HCT116 (cell line): ENCODE measurements at regions not wholly inside any gene's neighbourhood (a gene's known extent, or its start where the extent isn't known, plus 50 kb on each side); places are given as distances from the start of the nearest gene placed in this dataset.

ENCODE experiments used
- ATAC-seq: fragments of 200-7000 bp; cut with Tn5 transposase; 2 replicates; pipeline ENCODE4 v1.9.1; 2020; ENCODE audit warnings: mild to moderate bottlenecking, moderate library complexity
- BruUV-seq: library from RNA; stranded (reverse); fragments of 400-500 nt; replicated peaks from 2 replicates; lab custom pipeline; 2021; lab: Mats Ljungman, UMichigan
- CTCF ChIA-PET: fragments of 300-600 bp; sonication (Branson Sonifier 250); formaldehyde crosslinking; loops from one replicate; lab custom pipeline; 2021; ENCODE audit warnings: antibody characterized with exemption; lab: Charles Lee
- POLR2A ChIA-PET: fragments of 300-600, 350-600 bp; sonication (Branson Sonifier 250); formaldehyde crosslinking; loops from one replicate; lab custom pipeline; 2021; ENCODE audit warnings: antibody characterized with exemption; lab: Charles Lee
- RAD21 ChIA-PET, 2 experiments: fragments of 300-600 bp; sonication (Branson Sonifier 250); formaldehyde crosslinking; loops; one replicate each; lab custom pipeline; 2023; ENCODE audit warnings: low total read pairs in 2 of 2; ENCODE audit not compliant: uncharacterized antibody in 2 of 2, unreplicated experiment in 2 of 2, low non-redundant PET in 1 of 2; lab: Charles Lee
- DNase-seq: peaks from one replicate; pipeline ENCODE4 v3.0.0-alpha.2; 2010; ENCODE audit warnings: low read depth, low spot score
- H2AFZ ChIP-seq: fragments of 200-600 bp; shearing (Covaris generic), sonication (generic); 2 replicates; pipeline ENCODE4 v1.6.1; 2017; ENCODE audit warnings: low read depth, mixed run types, mixed read lengths, antibody characterized with exemption, low read length; ENCODE audit not compliant: poor library complexity, severe bottlenecking
- H3K27ac ChIP-seq: 2 replicates; pipeline ENCODE4 v1.5.1; 2012; ENCODE audit warnings: low read depth, low read length
- H3K27me3 ChIP-seq: fragments of 200-600 bp; sonication (generic); 2 replicates; pipeline ENCODE4 v1.6.1; 2016; ENCODE audit warnings: mixed run types, low read length, mixed read lengths; ENCODE audit not compliant: insufficient read depth
- H3K36me3 ChIP-seq, 2 experiments: fragments of 200-500 bp in 1 of 2; fragments of 200-600 bp in 1 of 2; sonication (Bioruptor generic) in 1 of 2; sonication (generic) in 1 of 2; 2 replicates each; pipeline versions ENCODE4 v1.5.1 to v1.6.1; 2014 to 2016; ENCODE audit warnings: low read length in 2 of 2, inconsistent platforms in 1 of 2, mixed read lengths in 1 of 2, mixed run types in 1 of 2; ENCODE audit not compliant: insufficient read depth in 2 of 2, control insufficient read depth in 1 of 2
- H3K4me1 ChIP-seq, 2 experiments: fragments of 200-600 bp in 1 of 2; sonication (generic) in 1 of 2; 2 replicates each; pipeline versions ENCODE4 v1.5.1 to v1.6.1; 2012 to 2017; ENCODE audit warnings: low read length in 2 of 2, inconsistent platforms in 1 of 2, mild to moderate bottlenecking in 1 of 2, mixed read lengths in 1 of 2, mixed run types in 1 of 2, moderate library complexity in 1 of 2; ENCODE audit not compliant: insufficient read depth in 2 of 2, control insufficient read depth in 1 of 2
- H3K4me2 ChIP-seq: fragments of 200-600 bp; sonication (generic); 2 replicates; pipeline ENCODE4 v1.6.1; 2017; ENCODE audit warnings: mixed run types, low read length, mixed read lengths
- H3K4me3 ChIP-seq, 2 experiments: fragments of 200-600 bp in 1 of 2; sonication (generic) in 1 of 2; replicated peaks in 1 of 2; 2 replicates each; pipeline ENCODE4 v1.5.1; 2011 to 2016; ENCODE audit warnings: low read length in 2 of 2, control low read depth in 1 of 2, low read depth in 1 of 2, mild to moderate bottlenecking in 1 of 2, mixed read lengths in 1 of 2, mixed run types in 1 of 2
- H3K79me2 ChIP-seq: fragments of 200-600 bp; sonication (generic); 2 replicates; pipeline ENCODE4 v1.6.1; 2017; ENCODE audit warnings: mild to moderate bottlenecking, mixed run types, low read length, moderate library complexity, mixed read lengths; ENCODE audit not compliant: insufficient read depth
- H3K9ac ChIP-seq: fragments of 200-600 bp; sonication (generic); 2 replicates; pipeline ENCODE4 v1.6.1; 2016; ENCODE audit warnings: low read length, mixed read lengths
- H3K9me2 ChIP-seq: fragments of 200-600 bp; sonication (generic), shearing (Covaris generic); 2 replicates; pipeline ENCODE4 v1.6.1; 2017; ENCODE audit warnings: mixed run types, mild to moderate bottlenecking, moderate library complexity; ENCODE audit not compliant: insufficient read depth
- H3K9me3 ChIP-seq, 2 experiments: fragments of 200-500 bp in 1 of 2; fragments of 200-600 bp in 1 of 2; sonication (Bioruptor generic) in 1 of 2; sonication (generic) in 1 of 2; 2 replicates each; pipeline ENCODE4 v1.6.1; 2014 to 2017; ENCODE audit warnings: low read length in 2 of 2, mixed read lengths in 2 of 2, inconsistent platforms in 1 of 2, low read depth in 1 of 2, mild to moderate bottlenecking in 1 of 2, mixed run types in 1 of 2, moderate library complexity in 1 of 2; ENCODE audit not compliant: control insufficient read depth in 1 of 2, insufficient read depth in 1 of 2
- H4K20me1 ChIP-seq: fragments of 200-600 bp; sonication (generic), shearing (Covaris generic); 2 replicates; pipeline ENCODE4 v1.6.1; 2017; ENCODE audit warnings: mixed run types, mild to moderate bottlenecking, moderate library complexity; ENCODE audit not compliant: insufficient read depth
- ATF3 ChIP-seq: IDR thresholded peaks from 2 replicates; pipeline ENCODE4 v1.6.1; 2012
- CBX3 ChIP-seq: IDR thresholded peaks from 2 replicates; pipeline ENCODE4 v1.6.1; 2012; ENCODE audit warnings: low read depth
- CEBPB ChIP-seq: IDR thresholded peaks from 2 replicates; pipeline ENCODE4 v1.6.1; 2012; ENCODE audit warnings: low read depth
- FOSL1 ChIP-seq: IDR thresholded peaks from 2 replicates; pipeline ENCODE4 v1.6.1; 2012; ENCODE audit warnings: low read depth
- MAX ChIP-seq: IDR thresholded peaks from 2 replicates; pipeline ENCODE4 v1.6.1; 2012
- POLR2AphosphoS5 ChIP-seq: IDR thresholded peaks from 2 replicates; pipeline ENCODE4 v1.6.1; 2011; ENCODE audit warnings: mild to moderate bottlenecking, low read depth, low read length, moderate library complexity
- REST ChIP-seq: IDR thresholded peaks from 2 replicates; pipeline ENCODE4 v1.6.1; 2012; ENCODE audit warnings: low read depth
- SIN3A ChIP-seq: IDR thresholded peaks from 2 replicates; pipeline ENCODE4 v1.6.1; 2012; ENCODE audit warnings: low read depth
- YY1 ChIP-seq: IDR thresholded peaks from 2 replicates; pipeline ENCODE4 v1.6.1; 2011; ENCODE audit warnings: low read length, low read depth, moderate library complexity, mild to moderate bottlenecking; ENCODE audit not compliant: insufficient replicate concordance; ENCODE audit errors: extremely low read depth
- ZBTB33 ChIP-seq: IDR thresholded peaks from 2 replicates; pipeline ENCODE4 v1.6.1; 2011; ENCODE audit warnings: mild to moderate bottlenecking, low read length, moderate library complexity; ENCODE audit not compliant: insufficient replicate concordance; ENCODE audit errors: extremely low read depth
- ZNF274 ChIP-seq: fragments of 200-500 bp; sonication (Bioruptor generic); IDR thresholded peaks from 2 replicates; pipeline ENCODE4 v1.6.1; 2014; ENCODE audit warnings: mild to moderate bottlenecking, low read depth, low read length, inconsistent platforms
- intact Hi-C: fragments of 100-400 bp; cut with micrococcal nuclease; formaldehyde crosslinking; loops from 2 replicates; pipeline ENCODE4 v1.10.0; 2022

DNA sequence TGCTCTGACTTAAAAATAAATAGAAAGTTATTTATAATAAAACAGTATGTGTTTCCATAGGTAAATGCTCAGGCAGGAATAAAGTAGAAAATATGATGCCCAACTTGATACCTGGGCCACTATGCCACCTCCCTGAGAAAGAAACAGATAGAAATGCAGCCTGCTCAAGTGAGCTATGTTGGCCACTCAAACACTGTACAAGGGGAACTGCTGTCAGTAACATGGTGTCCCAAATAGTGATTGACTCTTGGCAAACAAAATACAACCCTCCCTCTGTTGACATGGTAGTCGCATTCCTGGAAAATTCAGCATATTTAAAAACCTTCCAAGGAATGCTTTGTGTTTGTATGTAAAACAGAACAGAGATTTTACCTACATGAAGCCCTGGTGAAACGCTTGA is 66.9 kb upstream of the KCNE2 start:
- no peaks in the 10 kb centered on the region for H3K9me3 ChIP-seq
- H3K4me3 ChIP-seq: no peak overlapping the region
- CTCF ChIA-PET: no interaction called here
- no peaks in the 10 kb centered on the region for H4K20me1 ChIP-seq
- POLR2A ChIA-PET: no interaction called here
- H3K9ac ChIP-seq: no peak overlapping the region
- H3K4me2 ChIP-seq: no peak overlapping the region
- H3K79me2 ChIP-seq: no peaks in the 10 kb centered on the region
- H3K9me2 ChIP-seq: no peaks in the 10 kb centered on the region
- no peak for TF ChIP-seq FOSL1
- TF ChIP-seq CEBPB: no peak
- TF ChIP-seq POLR2AphosphoS5: no peak
- no peak for TF ChIP-seq MAX
- TF ChIP-seq CBX3: no peak
- no peak for TF ChIP-seq ZNF274
- no peak for TF ChIP-seq REST
- TF ChIP-seq SIN3A: no peak
- TF ChIP-seq ATF3: no peak
- no peak for TF ChIP-seq ZBTB33
- no peak for TF ChIP-seq YY1
- TF ChIP-seq, all 23 proteins: peak for 0
- Histone ChIP-seq H2AFZ (no peak overlapping the region), H3K36me3 (no peaks in the 10 kb centered on the region), H3K4me1 (no peaks in the 10 kb centered on the region), H3K27ac (no peak overlapping the region), H3K27me3 (no peaks in the 10 kb centered on the region)
- intact Hi-C loops: no loop called here
- RAD21 ChIA-PET: no interaction called here
- ATAC-seq: no peak
- DNase-seq: no peak
- BruUV-seq: no TSS peak
